AG04449 (cell line): ENCODE measurements at regions not wholly inside any gene's neighbourhood (a gene's known extent, or its start where the extent isn't known, plus 50 kb on each side); places are given as distances from the start of the nearest gene placed in this dataset.
A peak's percentile ranks its signal among the peaks of the same experiment; 100 is the strongest.

Experiments
- CTCF ChIA-PET: fragments of 350-600 bp; formaldehyde crosslinking; extraction: SDS; loops from one replicate; lab custom pipeline; 2021; ENCODE audit warnings: antibody characterized with exemption; lab: Yijun Ruan, JAX
- POLR2A ChIA-PET: fragments of 400-600, 350-600 bp; formaldehyde crosslinking; extraction: SDS; loops from one replicate; lab custom pipeline; 2020; ENCODE audit warnings: antibody characterized with exemption, inconsistent platforms; lab: Yijun Ruan, JAX
- DNase-seq: peaks from one replicate; pipeline ENCODE4 v3.0.0-alpha.2; 2010; ENCODE audit warnings: low read depth, low spot score
- H3K4me3 ChIP-seq: 2 replicates; pipeline ENCODE4 v1.5.1; 2011; ENCODE audit warnings: low read depth, mild to moderate bottlenecking, control low read depth, low read length
- CTCF ChIP-seq: IDR thresholded peaks from one replicate; pipeline ENCODE4 v1.5.1; 2011; ENCODE audit warnings: mild to moderate bottlenecking, moderate library complexity, low read length, control low read depth, inconsistent platforms; ENCODE audit not compliant: insufficient read depth; ENCODE audit errors: missing control alignments

- DNase-seq, result no peak
- TF ChIP-seq CTCF, result no peak
- CTCF ChIA-PET, result no interaction called here
These were observed 94.3 kb upstream of the GADL1 start for GRCh38 chr3:30988769-30989168.

GRCh38 chr3:30989276-30990030 lies 95.0 kb upstream of the GADL1 start:
- ChIA-PET CTCF (no interaction called here), POLR2A (no interaction called here)
- H3K4me3 ChIP-seq, result no peak overlapping the region
- no peak for TF ChIP-seq CTCF
- no peak for DNase-seq

More at GRCh38 chr3:30988769-30989168, 94.3 kb upstream of the GADL1 start:
- POLR2A ChIA-PET, result no interaction called here
- no peak overlapping the region for H3K4me3 ChIP-seq

- DNase-seq, result no peak
- TF ChIP-seq CTCF, result no peak
- no peak overlapping the region for H3K4me3 ChIP-seq
- ChIA-PET POLR2A (interaction anchor here (0.5 kb wide), 1 partner anchor 49 kb away, joined by 3 read pairs; no protein-coding TSS in a partner anchor), CTCF (no interaction called here)
These were observed 102.0 kb upstream of the GADL1 start for GRCh38 chr3:30996467-30996866.

GRCh38 chr3:31002730-31003129 lies 108.3 kb upstream of the GADL1 start:
- TF ChIP-seq CTCF, result no peak
- ChIA-PET POLR2A (no interaction called here), CTCF (no interaction called here)
- H3K4me3 ChIP-seq, result no peak overlapping the region
- DNase-seq, result no peak

GRCh38 chr3:31004025-31004678 lies 109.7 kb upstream of the GADL1 start:
- no peak for TF ChIP-seq CTCF
- DNase-seq, result peak; percentile 79
- H3K4me3 ChIP-seq, result no peak overlapping the region
- ChIA-PET POLR2A (interaction anchor here (0.7 to 1.1 kb wide), 3 partner anchors 75 to 234 kb away, joined by 3 to 4 read pairs (median 3); no protein-coding TSS in a partner anchor), CTCF (no interaction called here)

- TF ChIP-seq CTCF, result no peak
- no peak for DNase-seq
- ChIA-PET POLR2A (no interaction called here), CTCF (interaction anchor here (0.7 to 2.0 kb wide), 4 partner anchors 9 to 239 kb away, joined by 3 to 5 read pairs (median 4); no protein-coding TSS in a partner anchor)
- H3K4me3 ChIP-seq, result no peak overlapping the region
These were observed 114.5 kb upstream of the GADL1 start for GRCh38 chr3:31008994-31009393.
